ENCODE measurements at regions not wholly inside any gene's neighbourhood (a gene's known extent, or its start where the extent isn't known, plus 50 kb on each side); places are given as distances from the start of the nearest gene placed in this dataset.

- no peak for TF ChIP-seq YY1 (IDR thresholded peaks at IDR 0.05; ENCODE audit: insufficient read depth, insufficient read length)
- TF ChIP-seq ZNF274 (IDR thresholded peaks at IDR 0.05; ENCODE audit: low read depth, low read length), result no peak
These were observed 290.8 kb upstream of the NOVA1 start for GRCh38 chr14:26888592-26888991.
